NCI-H524 (cell line): ENCODE measurements at regions not wholly inside any gene's neighbourhood (a gene's known extent, or its start where the extent isn't known, plus 50 kb on each side); places are given as distances from the start of the nearest gene placed in this dataset.
"Not testable (repeated sequence)": the region's sequence is repeated elsewhere in the genome, so short reads cannot be mapped to it uniquely, and the experiment has no call there.

ENCODE experiments used
- DNase-seq, 2 experiments: peaks; one replicate each; lab custom pipeline; 2025; lab: John Stamatoyannopoulos, UW

DNA sequence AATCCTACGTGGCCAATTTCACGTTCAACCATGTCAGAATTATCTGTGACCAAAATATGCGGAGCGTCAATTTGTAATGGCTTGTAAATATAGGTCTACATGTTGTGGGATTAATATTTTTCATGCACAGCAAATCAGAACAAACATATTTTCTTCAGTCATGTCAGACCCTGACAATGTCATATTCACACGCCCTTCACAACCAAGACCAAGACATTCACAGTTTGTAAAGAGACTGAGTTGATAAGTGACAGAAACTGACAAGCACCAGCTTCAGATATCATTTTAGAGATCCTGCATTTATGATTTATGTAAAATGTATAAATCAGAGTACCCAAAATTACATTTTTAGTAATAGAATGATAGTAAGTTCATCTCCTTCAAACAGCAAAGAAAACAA is 57.3 kb upstream of the NOVA1 start:
- DNase-seq: peak in 1 of 2 experiments; percentile 25

DNA sequence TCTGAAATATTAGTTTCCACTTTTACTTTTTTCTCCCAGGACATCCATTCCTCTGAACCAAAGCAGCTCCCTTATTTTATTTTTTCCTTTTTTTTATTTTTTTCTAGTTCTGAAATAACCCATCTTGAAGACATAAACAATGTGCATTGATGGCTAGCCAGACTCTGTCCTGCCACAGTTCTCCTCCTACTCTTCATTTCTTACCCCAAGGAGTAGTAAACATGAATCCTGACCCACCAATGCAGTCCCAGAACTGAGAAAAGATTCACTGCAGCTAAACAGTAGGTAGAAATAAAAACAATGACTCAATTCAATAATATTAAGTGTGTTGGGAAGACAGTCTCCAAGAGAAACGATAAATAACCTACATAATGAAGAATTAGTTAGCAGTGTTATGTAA is 65.7 kb upstream of the NOVA1 start:
- no peak for DNase-seq

GRCh38 chr14:26678732-26679420 is 81.0 kb upstream of the NOVA1 start:
- not testable (repeated sequence) for DNase-seq

- no peak for DNase-seq
Measured at GRCh38 chr14:26685401-26685800, 87.6 kb upstream of the NOVA1 start.

GRCh38 chr14:26687301-26687837 is 89.5 kb upstream of the NOVA1 start:
- DNase-seq: no peak

DNA sequence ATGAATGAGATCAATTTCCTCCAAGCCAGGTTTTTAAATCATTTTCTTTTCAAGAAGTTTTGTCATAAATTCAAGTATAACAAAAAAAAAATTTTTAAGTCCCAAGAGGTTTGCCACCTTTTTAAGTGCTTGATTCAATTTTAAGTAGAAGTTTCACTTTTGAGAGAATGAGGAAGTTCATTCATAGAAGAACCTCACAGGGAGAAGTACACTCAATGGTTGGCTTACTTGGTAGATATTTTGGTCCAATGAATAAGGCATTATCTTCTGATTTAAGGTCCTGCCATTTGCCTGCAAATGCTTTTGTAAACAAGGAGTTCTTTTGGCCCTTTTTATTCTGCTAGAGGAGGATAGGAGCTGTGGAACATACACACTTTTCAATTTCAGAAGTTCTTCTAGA is 96.7 kb upstream of the NOVA1 start:
- DNase-seq: no peak

DNA sequence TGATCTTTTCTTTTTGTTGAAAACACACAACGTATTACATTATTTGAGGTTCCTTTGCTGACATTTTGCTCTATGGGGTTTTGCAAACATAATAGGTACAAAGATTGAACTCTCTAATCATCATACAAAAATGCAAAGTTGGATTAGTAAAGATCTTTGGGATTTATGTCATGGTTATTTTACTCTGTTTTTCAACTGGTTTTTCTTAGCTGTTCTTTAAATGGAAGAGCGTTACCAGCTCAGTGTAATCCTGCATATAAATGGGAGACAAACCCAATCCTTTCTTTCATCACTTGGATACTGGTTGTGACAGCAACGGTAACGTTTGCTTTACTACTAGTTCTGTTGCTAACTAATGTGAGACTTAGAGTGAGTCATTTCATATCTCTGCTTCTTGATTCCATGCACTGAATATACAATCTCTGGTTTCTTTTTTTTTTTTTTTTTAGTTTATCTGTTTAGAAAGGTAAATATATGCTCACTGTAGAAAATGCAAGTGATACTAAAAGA is 104.9 kb upstream of the NOVA1 start:
- DNase-seq: no peak

- no peak for DNase-seq
Measured at GRCh38 chr14:26703686-26704366, 106.0 kb upstream of the NOVA1 start.

- no peak for DNase-seq
Measured at GRCh38 chr14:26707234-26707633, 109.4 kb upstream of the NOVA1 start.

- DNase-seq: no peak
Measured at GRCh38 chr14:26709019-26709418, 111.2 kb upstream of the NOVA1 start.

- no peak for DNase-seq
Measured at GRCh38 chr14:26719514-26719913, 121.7 kb upstream of the NOVA1 start.

DNA sequence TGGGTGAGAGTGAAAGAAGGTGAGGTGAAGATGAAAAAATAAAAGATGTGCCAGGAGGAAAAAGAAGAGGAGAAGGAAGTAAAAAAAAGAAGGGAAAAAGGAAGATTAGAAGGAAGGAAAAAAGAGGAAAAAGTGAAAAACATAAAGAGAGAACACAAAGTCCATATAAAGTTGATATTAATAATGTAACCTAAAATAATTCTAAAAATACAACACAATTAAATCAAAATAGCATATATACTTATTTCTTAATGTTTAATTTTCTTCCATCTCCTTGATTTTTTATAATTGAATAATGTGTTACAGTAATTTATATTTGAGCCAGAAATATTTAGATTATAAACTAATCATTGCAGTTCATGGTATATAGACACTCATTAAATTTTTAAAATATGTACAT is 124.4 kb upstream of the NOVA1 start:
- DNase-seq: no peak

DNA sequence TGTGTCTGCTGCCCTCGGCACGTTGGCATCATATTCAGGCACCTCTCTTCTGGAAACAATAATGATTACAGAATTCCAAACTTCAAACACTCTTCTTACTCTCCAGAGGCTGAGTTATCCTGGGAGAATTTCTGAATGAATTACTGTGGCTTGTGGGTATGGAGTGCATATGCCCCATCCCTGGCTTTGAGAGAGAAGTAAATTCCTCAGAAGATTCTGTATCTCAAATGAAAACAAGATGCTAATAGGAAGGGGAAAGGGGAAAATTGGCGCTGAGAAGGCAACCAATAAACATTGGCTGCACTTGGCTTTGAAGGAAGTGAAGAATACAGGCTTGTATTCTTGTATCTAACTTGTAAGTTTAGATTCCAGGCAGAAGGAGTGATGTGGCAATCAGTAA is 132.0 kb upstream of the NOVA1 start:
- no peak for DNase-seq

DNA sequence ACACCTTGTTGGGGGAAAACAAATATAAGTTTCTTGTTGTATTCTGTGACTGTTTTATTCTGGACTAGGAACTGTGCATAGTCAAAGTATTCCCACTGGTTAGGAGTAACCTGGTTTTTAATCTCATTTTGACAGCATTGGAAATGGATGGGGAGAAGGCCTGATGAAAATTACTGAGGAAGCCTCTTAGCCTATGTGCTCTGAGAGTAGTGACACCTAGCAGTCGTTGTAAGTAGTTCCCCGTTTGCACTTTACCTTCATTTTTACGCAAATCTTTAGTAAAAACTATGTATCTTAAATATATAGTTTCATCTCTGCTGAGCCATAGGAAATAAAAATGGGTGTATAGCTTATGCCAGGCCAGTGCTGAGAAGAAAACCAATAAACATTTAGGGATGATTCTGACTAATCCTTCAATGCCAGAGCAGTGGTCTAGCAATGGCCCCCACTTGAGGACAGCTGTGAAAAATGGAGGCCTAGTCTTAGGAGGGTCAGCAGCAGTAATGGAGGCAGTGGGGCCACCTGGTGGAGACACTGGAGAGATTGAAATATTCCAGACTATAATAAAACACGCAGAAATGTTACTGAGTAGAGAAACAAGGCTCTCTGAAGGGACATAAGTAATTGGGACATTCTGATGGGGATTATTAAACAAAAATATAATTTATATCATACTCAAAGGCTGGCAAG is 133.2 kb upstream of the NOVA1 start:
- DNase-seq: peak; percentile 66 to 84

- no peak for DNase-seq
Measured at GRCh38 chr14:26735811-26736210, 138.0 kb upstream of the NOVA1 start.

DNA sequence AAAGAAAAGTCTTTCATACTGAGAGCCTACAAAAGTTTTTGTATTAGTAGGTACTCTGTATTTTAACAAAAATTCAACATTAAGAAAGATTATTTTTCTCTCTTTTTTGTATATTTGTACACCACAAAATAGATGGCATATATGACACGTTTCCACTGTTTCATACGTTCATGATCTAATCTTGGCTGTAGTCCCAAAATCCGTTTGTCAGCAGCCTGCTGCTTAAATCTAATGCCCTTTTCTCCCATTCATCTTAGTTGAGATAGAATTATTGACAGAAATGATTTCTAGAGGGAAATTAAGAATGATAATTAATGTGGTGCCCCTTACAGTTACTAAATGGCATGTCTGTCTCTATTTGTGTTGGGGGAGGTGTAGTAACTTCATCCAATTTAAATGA is 140.7 kb upstream of the NOVA1 start:
- no peak for DNase-seq

GRCh38 chr14:26741711-26742212 is 143.9 kb upstream of the NOVA1 start:
- no peak for DNase-seq

- no peak for DNase-seq
Measured at GRCh38 chr14:26743284-26743683, 145.5 kb upstream of the NOVA1 start.

DNA sequence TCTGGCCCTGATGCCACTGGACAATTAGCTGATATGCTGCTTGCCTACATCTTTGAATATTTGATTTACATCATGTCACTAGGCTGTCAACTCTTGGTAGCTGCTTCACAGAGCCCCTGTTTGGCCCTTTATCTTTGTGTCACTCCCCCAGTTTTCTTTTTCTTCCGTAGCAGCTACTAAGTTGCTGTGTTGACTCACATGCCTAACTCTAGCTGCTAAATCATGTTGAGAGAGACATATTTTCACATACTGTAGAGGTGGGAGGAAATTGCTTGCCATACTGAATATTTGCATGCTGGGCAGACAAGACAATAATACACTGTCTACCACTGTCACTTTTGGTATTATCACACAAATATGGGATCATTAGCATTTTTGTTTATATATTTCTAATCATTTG is 147.1 kb upstream of the NOVA1 start:
- no peak for DNase-seq

- DNase-seq: no peak
Measured at GRCh38 chr14:26761532-26761931, 163.7 kb upstream of the NOVA1 start.

- no peak for DNase-seq
Measured at GRCh38 chr14:26765301-26765700, 167.5 kb upstream of the NOVA1 start.

- DNase-seq: no peak
Measured at GRCh38 chr14:26765768-26766520, 168.1 kb upstream of the NOVA1 start.
